ENCODE measurements at regions not wholly inside any gene's neighbourhood (a gene's known extent, or its start where the extent isn't known, plus 50 kb on each side); places are given as distances from the start of the nearest gene placed in this dataset.

GRCh38 chr17:79556271-79556670 lies 54.6 kb downstream of the RBFOX3 start:
- TF ChIP-seq CTCF (IDR thresholded peaks at IDR 0.05 in 2 of 3, conservative IDR thresholded peaks at IDR 0.05 in 1 of 3; ENCODE audit: borderline replicate concordance in 1 of 3, insufficient read depth in 1 of 3, low read depth in 2 of 3, low read length in 2 of 3) (no peak), POLR2A (IDR thresholded peaks at IDR 0.05; ENCODE audit: borderline replicate concordance, extremely low read depth, insufficient read depth, insufficient read length) (no peak), YY1 (IDR thresholded peaks at IDR 0.05; ENCODE audit: extremely low read depth, insufficient replicate concordance, low read depth, low read length) (no peak), MAX (IDR thresholded peaks at IDR 0.05) (no peak), EZH2 (IDR thresholded peaks at IDR 0.05) (no peak), JUND (IDR thresholded peaks at IDR 0.05) (no peak), RAD21 (IDR thresholded peaks at IDR 0.05; ENCODE audit: low read depth) (no peak)
